Fibroblast of pulmonary artery (primary cell): ENCODE measurements at regions not wholly inside any gene's neighbourhood (a gene's known extent, or its start where the extent isn't known, plus 50 kb on each side); places are given as distances from the start of the nearest gene placed in this dataset.

Experiments
- DNase-seq: peaks from one replicate; pipeline ENCODE4 v3.0.0-alpha.2; 2010; ENCODE audit warnings: low read depth
- H3K4me3 ChIP-seq: replicated peaks from 2 replicates; pipeline ENCODE4 v1.5.1; 2011; ENCODE audit warnings: low read depth, mild to moderate bottlenecking, control low read depth, low read length, moderate library complexity
- TF ChIP-seq, protein P1 (sequence below): IDR thresholded peaks from 2 replicates; pipeline ENCODE4 v1.5.1; 2011; ENCODE audit warnings: mild to moderate bottlenecking, control low read depth, low read length, inconsistent platforms; ENCODE audit errors: missing control alignments

DNA sequence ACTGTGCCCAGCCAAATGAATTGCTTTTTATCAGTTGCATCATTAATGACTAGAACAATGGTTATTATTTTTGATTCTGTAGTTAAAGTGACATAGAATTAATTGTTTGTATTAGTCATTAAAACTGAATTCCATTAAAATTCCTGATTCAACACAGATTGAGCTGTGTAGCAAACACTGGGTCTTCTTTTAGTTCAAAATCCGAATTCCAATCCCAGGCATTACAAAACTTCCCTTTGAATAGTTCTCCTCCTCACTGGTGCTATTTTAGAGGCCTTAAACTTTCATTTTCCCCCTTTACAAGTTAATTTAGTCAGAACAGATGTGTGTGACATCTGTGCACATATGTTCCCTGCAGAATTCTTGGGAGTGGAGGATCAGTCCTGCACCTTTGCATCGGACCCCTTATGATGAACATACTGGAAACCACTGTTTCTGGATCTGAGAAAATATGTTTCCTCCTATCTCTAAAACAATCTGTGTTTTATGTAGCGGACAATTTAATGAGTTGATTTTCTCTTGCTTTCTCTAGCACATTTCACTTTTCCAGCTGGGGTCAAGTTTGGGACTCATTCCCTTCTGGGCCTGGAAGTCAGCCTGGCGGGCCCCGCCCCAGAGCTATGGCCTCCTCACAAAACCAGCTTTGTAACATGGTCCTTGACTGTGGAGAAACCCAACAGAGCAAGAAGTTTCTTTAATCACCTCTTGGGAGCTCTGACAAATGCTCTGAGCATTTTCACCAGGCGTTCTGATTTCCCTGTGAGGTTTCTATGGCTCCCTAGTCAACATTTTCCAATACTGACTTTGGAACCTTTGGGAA lies 87.9 kb upstream of the MAMDC2 start:
- no peak for DNase-seq
- TF ChIP-seq, protein P1, sequence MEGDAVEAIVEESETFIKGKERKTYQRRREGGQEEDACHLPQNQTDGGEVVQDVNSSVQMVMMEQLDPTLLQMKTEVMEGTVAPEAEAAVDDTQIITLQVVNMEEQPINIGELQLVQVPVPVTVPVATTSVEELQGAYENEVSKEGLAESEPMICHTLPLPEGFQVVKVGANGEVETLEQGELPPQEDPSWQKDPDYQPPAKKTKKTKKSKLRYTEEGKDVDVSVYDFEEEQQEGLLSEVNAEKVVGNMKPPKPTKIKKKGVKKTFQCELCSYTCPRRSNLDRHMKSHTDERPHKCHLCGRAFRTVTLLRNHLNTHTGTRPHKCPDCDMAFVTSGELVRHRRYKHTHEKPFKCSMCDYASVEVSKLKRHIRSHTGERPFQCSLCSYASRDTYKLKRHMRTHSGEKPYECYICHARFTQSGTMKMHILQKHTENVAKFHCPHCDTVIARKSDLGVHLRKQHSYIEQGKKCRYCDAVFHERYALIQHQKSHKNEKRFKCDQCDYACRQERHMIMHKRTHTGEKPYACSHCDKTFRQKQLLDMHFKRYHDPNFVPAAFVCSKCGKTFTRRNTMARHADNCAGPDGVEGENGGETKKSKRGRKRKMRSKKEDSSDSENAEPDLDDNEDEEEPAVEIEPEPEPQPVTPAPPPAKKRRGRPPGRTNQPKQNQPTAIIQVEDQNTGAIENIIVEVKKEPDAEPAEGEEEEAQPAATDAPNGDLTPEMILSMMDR = no peak
- H3K4me3 ChIP-seq = no peak overlapping the region

DNA sequence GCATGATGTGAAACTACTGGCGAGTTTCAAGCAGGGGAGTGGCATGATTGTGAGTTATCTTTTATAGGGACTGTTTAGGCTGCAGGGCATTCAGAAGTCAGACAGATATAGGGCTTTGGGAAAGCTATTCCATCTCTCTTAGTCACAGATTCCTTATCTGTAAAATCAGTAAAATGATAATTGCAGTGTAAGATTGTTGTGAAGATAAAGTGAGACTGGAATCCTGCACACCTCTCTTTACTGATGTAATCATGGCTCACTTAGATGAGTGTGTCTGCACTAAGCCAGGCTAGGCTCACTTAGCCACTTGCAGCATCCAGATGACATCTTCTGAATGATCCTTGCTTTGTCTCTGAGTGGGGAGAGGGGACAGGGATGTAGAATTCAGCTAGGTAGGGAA lies 81.8 kb upstream of the MAMDC2 start:
- DNase-seq = no peak
- no peak overlapping the region for H3K4me3 ChIP-seq
- TF ChIP-seq, protein P1 = no peak

DNA sequence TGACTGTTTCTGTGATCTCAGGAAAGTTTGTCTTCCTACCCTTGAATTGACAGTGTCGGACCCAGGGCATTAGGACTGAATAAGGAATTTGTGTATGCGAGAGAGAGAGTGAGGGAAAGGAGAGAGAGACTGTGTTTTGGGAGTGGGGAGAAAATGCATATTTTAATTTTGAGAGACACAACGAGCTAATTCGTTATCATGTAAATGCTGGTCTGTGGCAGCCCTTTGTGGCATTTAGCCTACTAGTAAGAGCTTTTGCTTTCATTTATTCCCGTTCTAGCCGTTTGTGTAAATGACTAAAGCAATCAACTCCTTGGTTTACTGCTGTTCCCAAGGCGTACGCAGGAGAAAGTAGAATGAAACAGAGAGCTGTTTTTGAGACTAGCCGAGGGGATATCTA lies 79.8 kb upstream of the MAMDC2 start:
- no peak overlapping the region for H3K4me3 ChIP-seq
- no peak for DNase-seq
- TF ChIP-seq, protein P1 = no peak

DNA sequence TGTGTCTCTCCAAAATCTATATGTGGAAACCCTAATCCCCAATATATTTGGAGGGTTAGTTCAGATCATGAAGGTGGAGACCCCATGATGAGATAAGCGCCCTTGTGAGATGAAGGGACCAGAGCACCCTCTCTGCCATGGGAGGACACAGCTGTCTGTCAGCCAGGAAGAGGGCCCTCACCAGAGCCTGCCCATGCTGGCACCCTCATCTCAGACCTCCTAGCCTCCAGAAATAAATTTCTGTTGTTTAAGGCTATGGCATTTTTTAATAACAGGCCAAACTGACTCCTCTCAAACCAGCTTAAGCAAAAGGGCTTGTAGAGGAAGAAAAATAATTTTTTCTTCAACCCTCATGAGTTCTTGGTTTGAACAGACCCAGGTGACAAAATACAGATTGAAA lies 79.2 kb upstream of the MAMDC2 start:
- DNase-seq = no peak
- TF ChIP-seq, protein P1 = no peak
- no peak overlapping the region for H3K4me3 ChIP-seq

DNA sequence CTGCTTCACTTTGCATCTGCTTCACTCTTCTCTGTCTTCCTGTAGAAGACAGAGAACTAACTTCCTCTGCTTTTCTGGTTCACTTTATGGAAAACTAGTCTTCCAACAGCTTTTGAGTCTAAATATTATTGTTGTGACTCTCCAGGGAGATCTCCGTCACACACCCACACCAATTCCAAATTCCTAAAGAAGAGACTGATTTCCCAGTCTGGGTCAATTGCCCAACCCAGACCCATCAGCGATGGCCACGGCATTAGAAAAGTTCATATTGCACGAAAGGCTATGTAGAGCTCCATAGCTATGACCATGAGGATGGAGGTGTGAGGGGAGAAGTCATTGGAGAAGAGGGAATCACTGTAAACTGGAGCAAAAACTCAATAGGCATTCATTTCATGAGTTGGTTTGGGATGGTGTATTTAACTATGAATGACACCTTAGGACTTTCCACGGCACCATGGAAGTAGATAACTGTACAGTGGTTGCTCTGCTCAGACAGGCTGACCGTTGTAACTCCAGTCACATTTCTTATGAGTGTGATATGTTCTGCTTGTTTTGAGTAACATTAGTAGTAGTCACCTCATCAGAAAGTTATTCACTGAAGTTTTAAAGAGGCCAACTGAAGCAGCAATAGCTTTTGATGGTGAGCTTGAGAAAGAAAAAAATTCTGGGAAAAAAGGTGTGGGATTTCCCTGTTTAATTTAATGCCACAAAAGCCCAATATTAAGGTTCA lies 78.1 kb upstream of the MAMDC2 start:
- TF ChIP-seq, protein P1 = no peak
- no peak for DNase-seq
- no peak overlapping the region for H3K4me3 ChIP-seq

DNA sequence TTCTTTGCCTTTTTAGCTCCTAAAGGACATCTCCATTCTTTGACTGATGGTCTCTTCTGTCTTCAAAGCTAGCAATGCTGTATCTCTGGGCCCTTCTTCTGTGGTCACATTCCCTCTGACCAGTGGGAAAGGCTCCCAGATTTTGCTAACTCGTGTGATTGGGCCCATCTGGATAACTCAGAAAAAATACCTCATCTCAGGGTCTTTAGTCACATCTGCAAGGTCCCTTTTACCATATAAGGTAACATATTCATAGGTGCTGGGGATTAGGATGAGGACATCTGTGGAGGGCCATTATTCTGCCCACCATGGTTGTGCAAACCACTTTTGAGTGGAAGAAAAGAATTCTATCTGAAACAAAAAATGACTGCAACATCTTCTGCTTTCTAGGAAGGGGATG lies 76.3 kb upstream of the MAMDC2 start:
- H3K4me3 ChIP-seq = no peak overlapping the region
- no peak for DNase-seq
- TF ChIP-seq, protein P1 = no peak
